ENCODE measurements at regions not wholly inside any gene's neighbourhood (a gene's known extent, or its start where the extent isn't known, plus 50 kb on each side); places are given as distances from the start of the nearest gene placed in this dataset.

DNA sequence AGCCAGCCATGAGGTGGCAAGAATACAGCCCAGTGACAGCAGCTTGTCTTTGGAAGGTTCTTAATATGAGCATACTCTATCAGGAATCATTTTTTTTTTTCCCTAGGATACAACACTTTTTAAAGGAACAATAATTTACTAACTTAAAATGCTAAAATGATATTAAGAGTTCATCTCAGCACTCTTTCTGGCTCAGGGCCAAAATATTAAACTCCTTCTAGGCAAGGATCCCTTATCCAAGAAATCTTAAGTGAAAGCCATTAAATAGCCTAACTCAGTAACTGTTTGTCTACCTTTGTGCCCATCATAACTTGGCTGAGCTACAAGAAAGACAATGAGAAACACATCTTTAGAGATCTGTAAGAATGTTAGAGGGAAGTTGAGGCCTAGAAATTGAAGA is 529.5 kb upstream of the TGFBR2 start:
- TF ChIP-seq, protein P1, sequence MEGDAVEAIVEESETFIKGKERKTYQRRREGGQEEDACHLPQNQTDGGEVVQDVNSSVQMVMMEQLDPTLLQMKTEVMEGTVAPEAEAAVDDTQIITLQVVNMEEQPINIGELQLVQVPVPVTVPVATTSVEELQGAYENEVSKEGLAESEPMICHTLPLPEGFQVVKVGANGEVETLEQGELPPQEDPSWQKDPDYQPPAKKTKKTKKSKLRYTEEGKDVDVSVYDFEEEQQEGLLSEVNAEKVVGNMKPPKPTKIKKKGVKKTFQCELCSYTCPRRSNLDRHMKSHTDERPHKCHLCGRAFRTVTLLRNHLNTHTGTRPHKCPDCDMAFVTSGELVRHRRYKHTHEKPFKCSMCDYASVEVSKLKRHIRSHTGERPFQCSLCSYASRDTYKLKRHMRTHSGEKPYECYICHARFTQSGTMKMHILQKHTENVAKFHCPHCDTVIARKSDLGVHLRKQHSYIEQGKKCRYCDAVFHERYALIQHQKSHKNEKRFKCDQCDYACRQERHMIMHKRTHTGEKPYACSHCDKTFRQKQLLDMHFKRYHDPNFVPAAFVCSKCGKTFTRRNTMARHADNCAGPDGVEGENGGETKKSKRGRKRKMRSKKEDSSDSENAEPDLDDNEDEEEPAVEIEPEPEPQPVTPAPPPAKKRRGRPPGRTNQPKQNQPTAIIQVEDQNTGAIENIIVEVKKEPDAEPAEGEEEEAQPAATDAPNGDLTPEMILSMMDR (IDR thresholded peaks at IDR 0.05): no peak
- no peak for TF ChIP-seq POLR2A (IDR thresholded peaks at IDR 0.05)
- TF ChIP-seq POLR2AphosphoS5 (IDR thresholded peaks at IDR 0.05): no peak

Measured in sigmoid colon (tissue), 4 donors.